IPS-11a (cell line): ENCODE measurements at regions not wholly inside any gene's neighbourhood (a gene's known extent, or its start where the extent isn't known, plus 50 kb on each side); places are given as distances from the start of the nearest gene placed in this dataset.

ENCODE experiments used
- H3K4me3 ChIP-seq: one replicate; pipeline ENCODE4 v1.5.1; 2013; ENCODE audit warnings: low read depth, low read length, control low read depth

GRCh38 chr7:22627136-22627535 is 99.9 kb upstream of the IL6 start:
- H3K4me3 ChIP-seq, result no peak overlapping the region

GRCh38 chr7:22625251-22625650 is 101.7 kb upstream of the IL6 start:
- H3K4me3 ChIP-seq, result no peak overlapping the region

DNA sequence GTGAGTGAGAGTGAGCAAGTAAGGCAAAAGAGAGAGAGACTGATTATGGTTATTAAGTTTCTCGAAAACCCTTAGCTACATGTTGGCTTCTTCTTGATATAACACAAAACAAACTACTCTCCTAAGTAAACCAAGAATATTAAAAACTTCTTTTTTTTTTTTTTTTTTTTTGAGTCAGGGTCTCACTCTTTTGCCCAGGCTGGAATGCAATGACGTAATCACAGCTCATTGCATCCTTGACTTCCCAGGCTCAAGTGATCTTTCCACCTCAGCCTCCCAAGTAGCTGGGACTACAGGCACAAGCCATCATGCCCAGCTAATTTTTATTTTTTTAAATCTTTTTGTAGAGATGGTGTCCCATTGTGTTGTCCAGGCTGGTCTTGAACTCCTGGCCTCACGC is 102.2 kb upstream of the IL6 start:
- no peak overlapping the region for H3K4me3 ChIP-seq

- no peak overlapping the region for H3K4me3 ChIP-seq
These were observed 104.7 kb upstream of the IL6 start for GRCh38 chr7:22622116-22622785.

DNA sequence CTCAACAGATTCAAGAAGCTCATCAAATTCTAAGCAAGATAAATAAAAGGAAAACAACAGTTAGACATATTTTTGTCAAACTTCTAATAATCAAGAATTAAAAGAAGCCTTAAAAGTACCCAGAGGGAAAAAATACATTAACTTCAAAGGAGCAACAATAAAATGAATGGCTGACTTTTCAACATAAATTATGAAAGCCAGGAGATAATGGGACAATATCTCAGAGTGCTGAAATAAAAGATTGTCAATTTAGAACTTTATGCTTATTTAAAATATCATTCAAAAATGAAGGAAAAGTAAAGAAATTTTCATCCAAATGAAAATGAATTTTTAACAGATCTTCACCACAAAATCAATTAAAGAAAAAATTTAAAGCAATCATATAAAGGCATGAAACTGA is 108.5 kb upstream of the IL6 start:
- no peak overlapping the region for H3K4me3 ChIP-seq

- no peak overlapping the region for H3K4me3 ChIP-seq
These were observed 109.8 kb upstream of the IL6 start for GRCh38 chr7:22617166-22617565.

GRCh38 chr7:22613496-22613895 is 113.5 kb upstream of the IL6 start:
- no peak overlapping the region for H3K4me3 ChIP-seq

DNA sequence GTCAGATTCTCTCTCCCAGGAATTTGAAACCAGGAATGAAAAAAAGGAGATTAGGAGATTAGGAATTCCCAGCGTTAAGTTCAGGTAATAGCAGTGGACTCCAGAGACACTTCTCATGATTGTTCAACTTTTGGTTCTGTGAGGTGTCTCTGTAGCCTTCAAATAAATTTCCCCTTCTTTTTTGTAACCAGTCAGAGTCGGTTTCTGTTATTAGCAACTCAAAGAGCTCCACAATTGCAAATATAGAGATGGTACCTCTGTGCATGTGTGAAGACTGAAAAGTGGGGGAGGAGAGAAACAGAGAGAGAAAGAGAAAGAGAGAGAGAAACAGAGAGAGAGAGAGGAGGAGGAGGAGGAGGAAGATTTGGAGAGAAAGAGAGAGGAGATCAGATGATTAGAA is 112.8 kb upstream of the STEAP1B start:
- no peak overlapping the region for H3K4me3 ChIP-seq

- no peak overlapping the region for H3K4me3 ChIP-seq
These were observed 111.7 kb upstream of the STEAP1B start for GRCh38 chr7:22611758-22612079.

GRCh38 chr7:22610951-22611757 is 111.2 kb upstream of the STEAP1B start:
- H3K4me3 ChIP-seq, result no peak overlapping the region

- H3K4me3 ChIP-seq, result no peak overlapping the region
These were observed 110.3 kb upstream of the STEAP1B start for GRCh38 chr7:22610263-22610662.

GRCh38 chr7:22607180-22607579 is 107.2 kb upstream of the STEAP1B start:
- H3K4me3 ChIP-seq, result no peak overlapping the region

DNA sequence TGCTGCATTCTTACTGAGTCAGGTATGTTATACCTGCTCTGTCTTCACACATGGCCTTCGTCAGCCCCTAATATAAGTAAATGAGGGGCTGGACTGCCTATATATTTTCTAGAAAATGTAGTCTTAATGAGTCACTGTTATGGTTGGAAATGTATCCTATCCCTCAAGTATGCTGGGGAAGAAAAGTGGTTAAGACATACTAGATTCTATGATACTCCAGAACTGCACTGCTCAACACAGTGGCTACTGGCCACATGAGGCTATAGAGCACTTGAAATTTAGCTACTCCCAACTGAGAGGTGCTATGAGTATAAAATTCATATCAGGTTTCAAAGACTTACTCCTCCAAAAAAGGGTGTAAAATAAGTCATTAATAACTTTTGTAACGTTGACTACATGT is 104.3 kb upstream of the STEAP1B start:
- H3K4me3 ChIP-seq, result no peak overlapping the region

DNA sequence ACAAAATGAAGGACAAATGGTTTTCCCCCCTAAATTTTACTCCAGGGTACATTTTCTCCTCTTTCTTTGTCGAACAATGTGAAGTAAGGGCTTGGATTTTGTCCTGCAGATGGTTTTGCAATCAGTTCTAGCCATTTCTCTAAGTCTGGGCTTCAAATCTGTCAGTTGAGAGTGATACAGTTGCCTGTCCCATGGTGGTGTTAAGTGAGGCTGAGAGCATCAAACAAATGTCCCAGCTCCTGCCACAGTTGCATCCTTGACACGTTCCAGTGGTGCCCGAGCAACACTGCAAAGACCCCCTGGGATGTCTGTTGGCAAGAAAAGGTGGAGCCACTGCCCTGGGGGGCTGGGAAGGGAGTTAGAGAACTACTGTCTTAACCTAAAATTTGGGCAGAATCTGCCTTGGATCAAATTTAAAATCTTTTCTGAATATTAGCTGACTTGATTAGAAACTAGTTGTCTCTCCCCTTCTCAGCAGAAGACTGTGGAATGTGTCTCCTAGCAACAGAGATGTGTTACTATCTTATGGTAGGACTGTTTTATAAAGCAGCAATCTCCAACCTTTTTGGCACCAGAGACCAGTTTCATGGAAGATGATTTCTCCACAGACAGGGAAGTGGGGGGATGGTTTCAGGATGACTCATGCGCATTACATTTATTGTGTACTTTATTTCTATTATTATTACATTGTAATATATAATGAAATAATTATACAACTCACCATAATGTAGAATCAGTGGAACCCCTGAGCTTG is 102.0 kb upstream of the STEAP1B start:
- H3K4me3 ChIP-seq, result no peak overlapping the region

DNA sequence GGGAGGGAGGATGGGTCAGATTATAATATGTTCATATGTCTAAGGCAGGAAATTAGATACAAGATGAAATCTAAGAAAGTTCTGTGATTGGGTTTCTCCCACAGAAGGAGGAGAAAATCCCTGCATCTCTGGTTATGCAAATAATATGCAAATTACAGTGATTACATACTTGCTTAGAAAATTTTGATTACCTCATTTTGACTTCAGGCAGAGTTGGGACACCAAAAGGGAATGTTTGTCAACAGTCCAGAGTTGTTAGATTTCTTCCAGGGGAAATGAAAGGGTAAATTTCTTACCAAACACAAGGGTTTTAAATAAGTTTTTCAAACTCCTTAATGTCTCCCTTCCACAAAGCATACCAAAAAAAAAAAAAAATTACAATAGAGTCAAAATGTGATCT is 101.4 kb upstream of the STEAP1B start:
- no peak overlapping the region for H3K4me3 ChIP-seq

DNA sequence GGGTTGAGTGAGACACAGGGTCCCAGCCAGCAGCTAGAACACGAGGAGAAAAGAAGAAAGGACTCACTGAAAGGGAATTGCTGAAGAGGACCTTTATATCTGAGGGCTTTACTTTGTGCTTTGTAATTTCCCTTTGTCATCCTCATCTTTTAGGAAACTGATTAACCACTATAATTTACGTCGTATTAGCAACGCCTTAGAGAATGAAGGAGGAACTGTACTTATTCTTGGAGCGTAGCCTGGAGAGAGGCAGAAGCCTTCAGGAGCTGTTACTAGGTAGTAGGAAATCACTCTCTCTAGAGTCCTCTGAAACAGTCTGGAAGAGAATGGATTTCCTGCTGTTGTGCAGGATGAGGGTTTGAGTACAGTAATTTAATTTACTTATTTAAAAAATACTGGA is 101.0 kb upstream of the STEAP1B start:
- no peak overlapping the region for H3K4me3 ChIP-seq

DNA sequence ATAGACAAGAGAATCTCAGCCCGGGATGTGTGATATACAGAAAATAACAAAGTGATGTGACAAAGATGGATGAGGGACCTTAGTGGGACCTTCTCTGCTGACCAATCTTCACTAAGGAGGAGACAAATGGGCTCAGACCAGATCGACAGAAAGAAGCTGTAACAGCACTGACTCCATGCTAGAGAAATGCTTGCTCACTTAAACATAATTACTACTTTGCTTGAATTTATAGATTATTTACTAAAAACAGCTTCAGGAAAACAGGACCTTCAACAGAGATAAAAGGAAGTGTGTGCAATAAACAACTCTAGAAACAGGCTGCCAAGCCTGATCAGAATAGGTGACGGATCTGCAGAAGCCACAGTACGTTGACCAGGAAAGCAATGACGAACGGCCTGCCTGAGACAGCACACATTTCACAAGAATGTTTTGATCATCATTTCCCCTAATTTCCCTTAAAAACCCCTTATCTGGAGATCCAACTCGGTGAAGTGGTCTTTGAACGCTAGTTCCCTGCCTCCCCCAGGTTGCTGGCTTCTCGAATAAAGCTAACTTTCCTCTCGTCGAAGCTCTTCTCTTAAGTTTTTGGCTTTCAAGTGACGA is 98.4 kb upstream of the STEAP1B start:
- no peak overlapping the region for H3K4me3 ChIP-seq

DNA sequence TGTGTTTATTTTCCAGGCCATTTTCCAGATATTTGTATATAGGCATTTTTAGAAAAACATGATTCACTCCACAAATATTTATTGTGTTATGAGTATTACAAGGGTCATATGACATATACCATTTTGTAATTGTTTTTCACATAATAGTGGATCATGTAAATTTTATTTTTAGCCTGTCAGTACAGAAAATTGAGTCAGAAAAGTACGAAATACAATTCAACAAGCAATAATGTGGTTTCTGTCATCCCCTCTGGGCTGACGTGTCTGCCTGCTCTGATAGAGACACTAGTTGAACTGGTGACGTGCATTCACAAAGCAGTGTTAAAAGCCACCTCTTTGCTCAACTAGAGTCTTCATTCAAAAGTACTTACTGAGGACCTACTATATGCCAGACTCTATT is 97.9 kb upstream of the STEAP1B start:
- H3K4me3 ChIP-seq, result no peak overlapping the region

GRCh38 chr7:22596763-22597400 is 96.9 kb upstream of the STEAP1B start:
- no peak overlapping the region for H3K4me3 ChIP-seq

GRCh38 chr7:22594020-22594419 is 94.0 kb upstream of the STEAP1B start:
- no peak overlapping the region for H3K4me3 ChIP-seq

- H3K4me3 ChIP-seq, result no peak overlapping the region
These were observed 91.3 kb upstream of the STEAP1B start for GRCh38 chr7:22591271-22591670.
